Neural cell (in vitro differentiated cells): ENCODE measurements at regions not wholly inside any gene's neighbourhood (a gene's known extent, or its start where the extent isn't known, plus 50 kb on each side); places are given as distances from the start of the nearest gene placed in this dataset.

Experiments
- H2AFZ ChIP-seq: fragments of 200-600, 300-800 bp; sonication (generic), shearing (Covaris generic); 2 replicates; pipeline ENCODE4 v1.6.0; 2014; ENCODE audit warnings: low read depth, mild to moderate bottlenecking, antibody characterized with exemption, low read length, moderate library complexity
- H3F3A ChIP-seq: fragments of 200-600 bp; shearing (Covaris generic); 2 replicates; pipeline ENCODE4 v1.6.1; 2016; ENCODE audit warnings: mild to moderate bottlenecking, moderate library complexity, mixed read lengths, antibody characterized with exemption, low read length; ENCODE audit not compliant: insufficient read depth, poor library complexity, severe bottlenecking
- H3K27ac ChIP-seq: fragments of 200-600, 300-800 bp; sonication (generic), shearing (Covaris generic); 2 replicates; pipeline ENCODE4 v1.5.1; 2014; ENCODE audit warnings: mild to moderate bottlenecking, low read length, moderate library complexity
- H3K27me3 ChIP-seq: fragments of 300-800, 200-600 bp; sonication (generic), shearing (Covaris generic); 2 replicates; pipeline ENCODE4 v1.6.0; 2014; ENCODE audit warnings: mild to moderate bottlenecking, low read depth, low read length, moderate library complexity; ENCODE audit not compliant: insufficient read depth
- H3K36me3 ChIP-seq: fragments of 300-800, 200-600 bp; sonication (generic), shearing (Covaris generic); 2 replicates; pipeline ENCODE4 v1.5.1; 2014; ENCODE audit warnings: mild to moderate bottlenecking, antibody characterized with exemption, low read length, moderate library complexity; ENCODE audit not compliant: insufficient read depth
- H3K4me2 ChIP-seq: fragments of 300-800, 200-600 bp; sonication (generic), shearing (Covaris generic); 2 replicates; pipeline ENCODE4 v1.6.0; 2014; ENCODE audit warnings: mild to moderate bottlenecking, low read length
- H3K4me3 ChIP-seq: fragments of 300-800, 200-600 bp; sonication (generic), shearing (Covaris generic); 2 replicates; pipeline ENCODE4 v1.5.1; 2014; ENCODE audit warnings: mild to moderate bottlenecking, low read length, moderate library complexity
- H3K79me2 ChIP-seq: fragments of 200-600 bp; shearing (Covaris generic); replicated peaks from 2 replicates; pipeline ENCODE4 v1.6.0; 2014; ENCODE audit warnings: mild to moderate bottlenecking, low read length, moderate library complexity; ENCODE audit not compliant: insufficient read depth
- H3K9ac ChIP-seq: fragments of 300-800, 200-600 bp; sonication (generic), shearing (Covaris generic); 2 replicates; pipeline ENCODE4 v1.6.1; 2016; ENCODE audit warnings: mild to moderate bottlenecking, low read length, mixed read lengths
- H3K9me2 ChIP-seq: fragments of 200-600 bp; shearing (Covaris generic); 2 replicates; pipeline ENCODE4 v1.6.1; 2016; ENCODE audit warnings: mild to moderate bottlenecking, low read length, mixed read lengths; ENCODE audit not compliant: insufficient read depth
- H3K9me3 ChIP-seq: fragments of 200-600, 300-800 bp; sonication (generic), shearing (Covaris generic); 2 replicates; pipeline ENCODE4 v1.6.1; 2016; ENCODE audit warnings: mild to moderate bottlenecking, mixed run types, low read length, moderate library complexity, mixed read lengths
- H4K20me1 ChIP-seq: fragments of 200-600 bp; shearing (Covaris generic); 2 replicates; pipeline ENCODE4 v1.6.1; 2016; ENCODE audit warnings: mild to moderate bottlenecking, mixed run types; ENCODE audit not compliant: insufficient read depth
- EP300 ChIP-seq: fragments of 450-650 bp; conservative IDR thresholded peaks from 2 replicates; pipeline ENCODE4 v1.6.1; 2014; ENCODE audit warnings: antibody characterized with exemption, mild to moderate bottlenecking, moderate library complexity; ENCODE audit not compliant: poor library complexity, severe bottlenecking
- EZH2 ChIP-seq: fragments of 200-600, 300-800 bp; shearing (Covaris generic), sonication (generic); IDR thresholded peaks from 2 replicates; pipeline ENCODE4 v1.6.1; 2014; ENCODE audit warnings: antibody characterized with exemption, low read length, borderline replicate concordance, mild to moderate bottlenecking; ENCODE audit not compliant: insufficient read depth, poor library complexity, severe bottlenecking
- MXI1 ChIP-seq: fragments of 450-650 bp; conservative IDR thresholded peaks from 2 replicates; pipeline ENCODE4 v1.6.1; 2014; ENCODE audit warnings: antibody characterized with exemption, mild to moderate bottlenecking; ENCODE audit not compliant: poor library complexity, severe bottlenecking
- POLR2AphosphoS5 ChIP-seq: IDR thresholded peaks from 2 replicates; pipeline ENCODE4 v1.6.1; 2012
- RAD21 ChIP-seq: fragments of 450-650 bp; conservative IDR thresholded peaks from 2 replicates; pipeline ENCODE4 v1.6.1; 2014; ENCODE audit warnings: antibody characterized with exemption, mild to moderate bottlenecking, moderate library complexity
- SMC3 ChIP-seq: fragments of 450-650 bp; conservative IDR thresholded peaks from 2 replicates; pipeline ENCODE4 v1.6.1; 2014; ENCODE audit warnings: antibody characterized with exemption, mild to moderate bottlenecking, moderate library complexity; ENCODE audit not compliant: poor library complexity
- TAF1 ChIP-seq: IDR thresholded peaks from 2 replicates; pipeline ENCODE4 v1.6.1; 2012; ENCODE audit warnings: low read depth
- TF ChIP-seq, protein P1 (sequence below): fragments of 450-650 bp; IDR thresholded peaks from 2 replicates; pipeline ENCODE4 v1.5.1; 2014; ENCODE audit warnings: antibody characterized with exemption, mild to moderate bottlenecking, moderate library complexity; ENCODE audit not compliant: poor library complexity, severe bottlenecking
- TF ChIP-seq, protein P2 (sequence below): IDR thresholded peaks from 2 replicates; pipeline ENCODE4 v1.6.1; 2012; ENCODE audit warnings: borderline replicate concordance

DNA sequence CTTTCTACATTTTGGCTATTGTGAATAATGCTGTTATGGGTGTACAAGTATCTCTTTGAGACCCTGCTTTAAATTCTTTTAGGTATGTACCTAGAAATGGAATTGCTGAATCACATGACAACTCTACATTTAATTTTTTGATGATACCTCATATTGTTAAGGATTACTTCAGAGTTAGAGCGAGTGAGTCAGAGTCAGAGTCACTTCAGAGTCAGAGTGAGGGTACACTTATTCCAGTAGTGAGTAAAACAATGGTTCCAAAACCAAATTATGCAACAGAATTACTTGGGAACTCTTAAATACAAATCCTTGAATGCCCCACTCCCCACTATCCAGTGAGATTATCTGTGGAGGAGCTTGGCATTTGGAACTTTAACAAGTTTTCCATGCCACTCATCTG lies 50.3 kb upstream of the SNRK start:
- Histone ChIP-seq H3K9me3 (no peaks in the 10 kb centered on the region), H3K9me2 (no peaks in the 10 kb centered on the region), H2AFZ (no peak overlapping the region), H3K9ac (no peak overlapping the region), H4K20me1 (no peaks in the 10 kb centered on the region), H3K4me2 (no peak overlapping the region), H3K4me3 (no peak overlapping the region), H3K27me3 (no peaks in the 10 kb centered on the region), H3K27ac (no peak overlapping the region), H3F3A (no peaks in the 10 kb centered on the region), H3K36me3 (no peaks in the 10 kb centered on the region), H3K79me2 (no peaks in the 10 kb centered on the region)
- TF ChIP-seq EP300 = no peak
- no peak for TF ChIP-seq RAD21
- TF ChIP-seq MXI1 = no peak
- no peak for TF ChIP-seq TAF1
- TF ChIP-seq, protein P1, sequence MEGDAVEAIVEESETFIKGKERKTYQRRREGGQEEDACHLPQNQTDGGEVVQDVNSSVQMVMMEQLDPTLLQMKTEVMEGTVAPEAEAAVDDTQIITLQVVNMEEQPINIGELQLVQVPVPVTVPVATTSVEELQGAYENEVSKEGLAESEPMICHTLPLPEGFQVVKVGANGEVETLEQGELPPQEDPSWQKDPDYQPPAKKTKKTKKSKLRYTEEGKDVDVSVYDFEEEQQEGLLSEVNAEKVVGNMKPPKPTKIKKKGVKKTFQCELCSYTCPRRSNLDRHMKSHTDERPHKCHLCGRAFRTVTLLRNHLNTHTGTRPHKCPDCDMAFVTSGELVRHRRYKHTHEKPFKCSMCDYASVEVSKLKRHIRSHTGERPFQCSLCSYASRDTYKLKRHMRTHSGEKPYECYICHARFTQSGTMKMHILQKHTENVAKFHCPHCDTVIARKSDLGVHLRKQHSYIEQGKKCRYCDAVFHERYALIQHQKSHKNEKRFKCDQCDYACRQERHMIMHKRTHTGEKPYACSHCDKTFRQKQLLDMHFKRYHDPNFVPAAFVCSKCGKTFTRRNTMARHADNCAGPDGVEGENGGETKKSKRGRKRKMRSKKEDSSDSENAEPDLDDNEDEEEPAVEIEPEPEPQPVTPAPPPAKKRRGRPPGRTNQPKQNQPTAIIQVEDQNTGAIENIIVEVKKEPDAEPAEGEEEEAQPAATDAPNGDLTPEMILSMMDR = no peak
- TF ChIP-seq, protein P2, sequence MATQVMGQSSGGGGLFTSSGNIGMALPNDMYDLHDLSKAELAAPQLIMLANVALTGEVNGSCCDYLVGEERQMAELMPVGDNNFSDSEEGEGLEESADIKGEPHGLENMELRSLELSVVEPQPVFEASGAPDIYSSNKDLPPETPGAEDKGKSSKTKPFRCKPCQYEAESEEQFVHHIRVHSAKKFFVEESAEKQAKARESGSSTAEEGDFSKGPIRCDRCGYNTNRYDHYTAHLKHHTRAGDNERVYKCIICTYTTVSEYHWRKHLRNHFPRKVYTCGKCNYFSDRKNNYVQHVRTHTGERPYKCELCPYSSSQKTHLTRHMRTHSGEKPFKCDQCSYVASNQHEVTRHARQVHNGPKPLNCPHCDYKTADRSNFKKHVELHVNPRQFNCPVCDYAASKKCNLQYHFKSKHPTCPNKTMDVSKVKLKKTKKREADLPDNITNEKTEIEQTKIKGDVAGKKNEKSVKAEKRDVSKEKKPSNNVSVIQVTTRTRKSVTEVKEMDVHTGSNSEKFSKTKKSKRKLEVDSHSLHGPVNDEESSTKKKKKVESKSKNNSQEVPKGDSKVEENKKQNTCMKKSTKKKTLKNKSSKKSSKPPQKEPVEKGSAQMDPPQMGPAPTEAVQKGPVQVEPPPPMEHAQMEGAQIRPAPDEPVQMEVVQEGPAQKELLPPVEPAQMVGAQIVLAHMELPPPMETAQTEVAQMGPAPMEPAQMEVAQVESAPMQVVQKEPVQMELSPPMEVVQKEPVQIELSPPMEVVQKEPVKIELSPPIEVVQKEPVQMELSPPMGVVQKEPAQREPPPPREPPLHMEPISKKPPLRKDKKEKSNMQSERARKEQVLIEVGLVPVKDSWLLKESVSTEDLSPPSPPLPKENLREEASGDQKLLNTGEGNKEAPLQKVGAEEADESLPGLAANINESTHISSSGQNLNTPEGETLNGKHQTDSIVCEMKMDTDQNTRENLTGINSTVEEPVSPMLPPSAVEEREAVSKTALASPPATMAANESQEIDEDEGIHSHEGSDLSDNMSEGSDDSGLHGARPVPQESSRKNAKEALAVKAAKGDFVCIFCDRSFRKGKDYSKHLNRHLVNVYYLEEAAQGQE = no peak
- TF ChIP-seq SMC3 = no peak
- no peak for TF ChIP-seq POLR2AphosphoS5
- TF ChIP-seq EZH2 = no peak

DNA sequence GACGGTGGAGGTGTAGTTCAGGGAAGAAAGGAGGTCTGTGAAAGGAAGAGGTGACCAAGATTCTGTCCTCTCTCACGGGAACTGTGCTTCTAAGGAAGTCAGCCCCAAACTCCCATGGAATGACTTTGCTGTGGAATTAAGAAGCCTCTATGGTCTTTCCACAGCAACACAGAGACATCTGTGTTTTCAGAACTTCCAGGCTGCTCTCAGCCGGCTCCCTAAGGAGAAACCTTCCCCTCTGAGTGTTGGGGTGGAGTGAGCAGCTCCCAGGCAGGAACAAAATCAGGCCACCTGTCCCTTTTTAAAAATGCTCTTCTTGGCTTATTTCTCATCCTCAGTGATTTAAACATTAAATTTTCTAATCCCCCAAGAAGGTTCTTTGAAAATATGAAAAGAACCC lies 53.3 kb upstream of the SNRK start:
- H3K27ac ChIP-seq = no peak overlapping the region
- no peak overlapping the region for H3K4me2 ChIP-seq
- H3K9me3 ChIP-seq = no peaks in the 10 kb centered on the region
- H3F3A ChIP-seq = no peaks in the 10 kb centered on the region
- no peaks in the 10 kb centered on the region for H3K27me3 ChIP-seq
- H2AFZ ChIP-seq = no peak overlapping the region
- H4K20me1 ChIP-seq = no peaks in the 10 kb centered on the region
- no peak overlapping the region for H3K4me3 ChIP-seq
- H3K36me3 ChIP-seq = no peaks in the 10 kb centered on the region
- no peak overlapping the region for H3K9ac ChIP-seq
- no peaks in the 10 kb centered on the region for H3K79me2 ChIP-seq
- no peak for TF ChIP-seq TAF1
- TF ChIP-seq MXI1 = no peak
- no peak for TF ChIP-seq EZH2
- TF ChIP-seq POLR2AphosphoS5 = no peak
- no peak for TF ChIP-seq RAD21
- TF ChIP-seq EP300 = no peak
- TF ChIP-seq, protein P2 = no peak
- TF ChIP-seq SMC3 = no peak
- TF ChIP-seq, protein P1 = no peak
- no peaks in the 10 kb centered on the region for H3K9me2 ChIP-seq
